ENCODE measurements at regions not wholly inside any gene's neighbourhood (a gene's known extent, or its start where the extent isn't known, plus 50 kb on each side); places are given as distances from the start of the nearest gene placed in this dataset.

GRCh38 chr4:163614866-163615265, 120.4 kb downstream of the TMA16 start (continued):
- TF ChIP-seq ZFP36 (IDR thresholded peaks at IDR 0.05; ENCODE audit: borderline replicate concordance, partially characterized antibody): no peak
- TF ChIP-seq NR3C1 (IDR thresholded peaks at IDR 0.05): no peak
- TF ChIP-seq KDM5A (IDR thresholded peaks at IDR 0.05): no peak
- TF ChIP-seq RCOR1 (IDR thresholded peaks at IDR 0.05; ENCODE audit: low read depth, low read length): no peak

GRCh38 chr4:163618845-163619244, 124.4 kb downstream of the TMA16 start:
- 14% methylated on average over 4 of the region's 4 CpGs for WGBS (ENCODE audit: missing lambda C conversion rate)
- no peak for ATAC-seq
- no peaks in the 10 kb centered on the region for H3K4me1 ChIP-seq
- ChIA-PET POLR2A (no interaction called here), CTCF (no interaction called here)
- no peaks in the 10 kb centered on the region for H3K9me3 ChIP-seq
- no peak for TF ChIP-seq NPAS2 (CRISPR knock-in tag; IDR thresholded peaks at IDR 0.05; ENCODE audit: borderline replicate concordance)
- no peak for TF ChIP-seq FOSB (CRISPR knock-in tag; IDR thresholded peaks at IDR 0.05)
- TF ChIP-seq HMGXB4 (CRISPR knock-in tag; IDR thresholded peaks at IDR 0.05; ENCODE audit: borderline replicate concordance): no peak
- no peak for TF ChIP-seq MAZ (IDR thresholded peaks at IDR 0.05; ENCODE audit: borderline replicate concordance, low read depth, low read length)
- TF ChIP-seq MYC (IDR thresholded peaks at IDR 0.05; ENCODE audit: borderline replicate concordance, low read length): no peak
- no peak for TF ChIP-seq TFCP2L1 (CRISPR knock-in tag; IDR thresholded peaks at IDR 0.05)
- TF ChIP-seq PHF8 (IDR thresholded peaks at IDR 0.05; ENCODE audit: borderline replicate concordance, low read depth): no peak
- no peak for TF ChIP-seq HES2 (IDR thresholded peaks at IDR 0.05)
- TF ChIP-seq E2F6 (IDR thresholded peaks at IDR 0.05; ENCODE audit: borderline replicate concordance, low read depth): no peak
- TF ChIP-seq GATA3 (IDR thresholded peaks at IDR 0.05; ENCODE audit: borderline replicate concordance): no peak
- TF ChIP-seq ZFP36 (IDR thresholded peaks at IDR 0.05; ENCODE audit: borderline replicate concordance, partially characterized antibody): no peak
- TF ChIP-seq RAD21 (conservative IDR thresholded peaks at IDR 0.05 in 1 of 2, IDR thresholded peaks at IDR 0.05 in 1 of 2): no peak
- no peak for TF ChIP-seq HEYL (CRISPR knock-in tag; IDR thresholded peaks at IDR 0.05)
- no peak for TF ChIP-seq MAFK (IDR thresholded peaks at IDR 0.05; ENCODE audit: partially characterized antibody)
- no peak for TF ChIP-seq HOXA7 (CRISPR knock-in tag; IDR thresholded peaks at IDR 0.05)
- no peak for TF ChIP-seq BCL3 (IDR thresholded peaks at IDR 0.05)
- TF ChIP-seq ESRRA (IDR thresholded peaks at IDR 0.05; ENCODE audit: borderline replicate concordance, low read length): no peak
- no peak for TF ChIP-seq RNF2 (IDR thresholded peaks at IDR 0.05; ENCODE audit: borderline replicate concordance, low read depth)
- TF ChIP-seq ZNF302 (CRISPR knock-in tag; IDR thresholded peaks at IDR 0.05): no peak
- no peak overlapping the region for H3K27ac ChIP-seq
- H3K4me3 ChIP-seq: no peak overlapping the region
- no peak overlapping the region for H3K4me2 ChIP-seq
- DNase-seq (ENCODE audit: low read depth in 1 of 2, low spot score in 1 of 2): no peak
- no peak for FAIRE-seq

- Histone ChIP-seq H3K9me3 (no peaks in the 10 kb centered on the region), H3K4me3 (no peak overlapping the region), H3K4me2 (no peak overlapping the region), H3K4me1 (no peaks in the 10 kb centered on the region), H3K27ac (no peak overlapping the region)
- ATAC-seq (no peak), DNase-seq (ENCODE audit: low read depth in 1 of 2, low spot score in 1 of 2) (no peak), FAIRE-seq (no peak)
- WGBS (ENCODE audit: missing lambda C conversion rate): 3% methylated on average over 2 of the region's 2 CpGs
- ChIA-PET POLR2A (no interaction called here), CTCF (no interaction called here)
- TF ChIP-seq POLR2AphosphoS2 (conservative IDR thresholded peaks at IDR 0.05; ENCODE audit: low read length) (no peak), CEBPB (IDR thresholded peaks at IDR 0.05) (no peak), HOXB13 (CRISPR knock-in tag; IDR thresholded peaks at IDR 0.05; ENCODE audit: low read depth) (no peak), HDAC2 (IDR thresholded peaks at IDR 0.05) (no peak), KDM1A (IDR thresholded peaks at IDR 0.05; ENCODE audit: low read depth) (no peak), RARB (CRISPR knock-in tag; IDR thresholded peaks at IDR 0.05) (no peak), FOXS1 (CRISPR knock-in tag; IDR thresholded peaks at IDR 0.05) (no peak), MAFK (IDR thresholded peaks at IDR 0.05; ENCODE audit: partially characterized antibody) (no peak), ZFP36 (IDR thresholded peaks at IDR 0.05; ENCODE audit: borderline replicate concordance, partially characterized antibody) (no peak), EHF (CRISPR knock-in tag; IDR thresholded peaks at IDR 0.05) (no peak), ATOH8 (CRISPR knock-in tag; IDR thresholded peaks at IDR 0.05; ENCODE audit: low read depth) (no peak), KDM5A (IDR thresholded peaks at IDR 0.05) (no peak), PBX3 (IDR thresholded peaks at IDR 0.05) (no peak), HES2 (IDR thresholded peaks at IDR 0.05) (no peak)
Observed at GRCh38 chr4:163620738-163621137, 126.2 kb downstream of the TMA16 start.

Data from A549 (cell line).